SH-SY5Y (cell line): ENCODE measurements at regions not wholly inside any gene's neighbourhood (a gene's known extent, or its start where the extent isn't known, plus 50 kb on each side); places are given as distances from the start of the nearest gene placed in this dataset.

Experiments used
- GATA2 ChIP-seq: IDR thresholded peaks from 2 replicates; pipeline ENCODE4 v1.6.1; 2011; ENCODE audit warnings: mild to moderate bottlenecking, low read depth, low read length
- GATA3 ChIP-seq: IDR thresholded peaks from 2 replicates; pipeline ENCODE4 v1.6.1; 2011; ENCODE audit warnings: low read depth, mild to moderate bottlenecking, low read length, moderate library complexity

GRCh38 chr4:151842430-151843079, 81.7 kb upstream of the GATB start:
- TF ChIP-seq GATA2 = no peak
- no peak for TF ChIP-seq GATA3
